ENCODE measurements at regions not wholly inside any gene's neighbourhood (a gene's known extent, or its start where the extent isn't known, plus 50 kb on each side); places are given as distances from the start of the nearest gene placed in this dataset.

GRCh38 chr5:4704951-4705350, 435.2 kb upstream of the ADAMTS16 start:
- intact Hi-C loops (cut with DNase I), result no loop called here
- Histone ChIP-seq H3K36me3 (ENCODE audit: control insufficient read depth in 2 of 3, insufficient read depth in 3 of 3, low read length in 3 of 3) (no peaks in the 10 kb centered on the region), H3K27me3 (ENCODE audit: control insufficient read depth, insufficient read depth, low read length) (no peaks in the 10 kb centered on the region), H3K9ac (ENCODE audit: low read length in 3 of 3) (no peak overlapping the region), H3K9me3 (ENCODE audit: control insufficient read depth in 2 of 3, insufficient read depth in 1 of 3, low read length in 3 of 3) (no peaks in the 10 kb centered on the region), H3K27ac (ENCODE audit: low read depth in 2 of 2, low read length in 2 of 2) (no peak overlapping the region), H3K4me1 (ENCODE audit: control insufficient read depth in 2 of 3, insufficient read depth in 2 of 3, low read depth in 1 of 3, low read length in 3 of 3) (peaks cover 0 to 7% (median 0%) of the 10 kb centered on the region in 3 donors), H3K4me3 (ENCODE audit: low read length in 3 of 3) (no peak overlapping the region)
- DNase-seq (peak in 1 of 5 donors; percentile 11), FAIRE-seq (peak; percentile 94)
- TF ChIP-seq, protein P1, sequence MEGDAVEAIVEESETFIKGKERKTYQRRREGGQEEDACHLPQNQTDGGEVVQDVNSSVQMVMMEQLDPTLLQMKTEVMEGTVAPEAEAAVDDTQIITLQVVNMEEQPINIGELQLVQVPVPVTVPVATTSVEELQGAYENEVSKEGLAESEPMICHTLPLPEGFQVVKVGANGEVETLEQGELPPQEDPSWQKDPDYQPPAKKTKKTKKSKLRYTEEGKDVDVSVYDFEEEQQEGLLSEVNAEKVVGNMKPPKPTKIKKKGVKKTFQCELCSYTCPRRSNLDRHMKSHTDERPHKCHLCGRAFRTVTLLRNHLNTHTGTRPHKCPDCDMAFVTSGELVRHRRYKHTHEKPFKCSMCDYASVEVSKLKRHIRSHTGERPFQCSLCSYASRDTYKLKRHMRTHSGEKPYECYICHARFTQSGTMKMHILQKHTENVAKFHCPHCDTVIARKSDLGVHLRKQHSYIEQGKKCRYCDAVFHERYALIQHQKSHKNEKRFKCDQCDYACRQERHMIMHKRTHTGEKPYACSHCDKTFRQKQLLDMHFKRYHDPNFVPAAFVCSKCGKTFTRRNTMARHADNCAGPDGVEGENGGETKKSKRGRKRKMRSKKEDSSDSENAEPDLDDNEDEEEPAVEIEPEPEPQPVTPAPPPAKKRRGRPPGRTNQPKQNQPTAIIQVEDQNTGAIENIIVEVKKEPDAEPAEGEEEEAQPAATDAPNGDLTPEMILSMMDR (IDR thresholded peaks at IDR 0.05; ENCODE audit: borderline replicate concordance, extremely low read depth, insufficient read depth), result no peak

DNA sequence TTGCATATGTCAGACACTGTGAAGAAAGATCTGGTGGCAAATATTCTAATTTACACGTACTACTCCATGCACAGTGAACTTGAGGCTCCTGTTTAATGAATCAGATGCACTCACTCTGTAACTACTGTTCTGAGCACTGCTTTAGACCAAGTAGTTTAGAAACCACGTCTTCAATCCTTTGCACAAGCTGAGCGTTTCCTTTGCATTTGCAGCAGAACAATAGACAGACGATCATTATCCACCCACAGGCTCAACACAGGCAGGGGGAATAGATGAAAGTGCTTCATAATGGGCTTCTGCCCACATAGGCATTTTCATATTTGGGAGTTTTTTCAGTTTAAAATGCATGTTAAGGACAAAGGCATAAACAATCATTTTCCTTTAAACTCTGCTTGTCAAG, 423.3 kb upstream of the ADAMTS16 start:
- Histone ChIP-seq H3K9me3 (ENCODE audit: control insufficient read depth in 2 of 3, insufficient read depth in 1 of 3, low read length in 3 of 3) (peaks cover 0 to 1% (median 0%) of the 10 kb centered on the region in 3 donors), H3K4me1 (ENCODE audit: control insufficient read depth in 2 of 3, insufficient read depth in 2 of 3, low read depth in 1 of 3, low read length in 3 of 3) (no peaks in the 10 kb centered on the region), H3K27me3 (ENCODE audit: control insufficient read depth, insufficient read depth, low read length) (no peaks in the 10 kb centered on the region), H3K36me3 (ENCODE audit: control insufficient read depth in 2 of 3, insufficient read depth in 3 of 3, low read length in 3 of 3) (no peaks in the 10 kb centered on the region), H3K9ac (ENCODE audit: low read length in 3 of 3) (no peak overlapping the region), H3K4me3 (ENCODE audit: low read length in 3 of 3) (no peak overlapping the region), H3K27ac (ENCODE audit: low read depth in 2 of 2, low read length in 2 of 2) (no peak overlapping the region)
- no peak for FAIRE-seq
- DNase-seq, result no peak
- TF ChIP-seq, protein P1 (IDR thresholded peaks at IDR 0.05; ENCODE audit: borderline replicate concordance, extremely low read depth, insufficient read depth), result no peak
- intact Hi-C loops (cut with DNase I), result no loop called here

DNA sequence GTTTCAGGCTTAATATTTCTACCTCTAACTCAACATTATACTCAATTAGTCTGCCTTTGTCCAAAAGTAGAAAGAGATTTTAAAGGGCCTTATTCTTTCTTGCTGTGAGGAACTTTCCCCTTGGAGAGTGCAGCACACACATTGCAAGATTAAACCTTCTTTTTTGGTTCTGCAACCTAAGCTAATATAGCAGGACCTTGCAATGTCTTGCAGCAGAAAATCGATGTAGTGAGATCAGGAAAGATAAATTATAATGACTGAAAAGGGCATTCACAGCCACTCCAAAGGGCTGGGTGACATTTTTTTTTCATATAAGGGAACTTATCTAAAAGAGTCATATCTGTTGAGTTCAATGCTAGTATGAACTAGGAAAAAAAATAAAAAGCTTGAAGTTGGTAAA, 422.7 kb upstream of the ADAMTS16 start:
- Histone ChIP-seq H3K27ac (ENCODE audit: low read depth in 2 of 2, low read length in 2 of 2) (no peak overlapping the region), H3K27me3 (ENCODE audit: control insufficient read depth, insufficient read depth, low read length) (no peaks in the 10 kb centered on the region), H3K9me3 (ENCODE audit: control insufficient read depth in 2 of 3, insufficient read depth in 1 of 3, low read length in 3 of 3) (peaks cover 0 to 1% (median 0%) of the 10 kb centered on the region in 3 donors), H3K36me3 (ENCODE audit: control insufficient read depth in 2 of 3, insufficient read depth in 3 of 3, low read length in 3 of 3) (no peaks in the 10 kb centered on the region), H3K4me3 (ENCODE audit: low read length in 3 of 3) (no peak overlapping the region), H3K4me1 (ENCODE audit: control insufficient read depth in 2 of 3, insufficient read depth in 2 of 3, low read depth in 1 of 3, low read length in 3 of 3) (no peaks in the 10 kb centered on the region), H3K9ac (ENCODE audit: low read length in 3 of 3) (no peak overlapping the region)
- FAIRE-seq (no peak), DNase-seq (no peak)
- intact Hi-C loops (cut with DNase I), result no loop called here
- TF ChIP-seq, protein P1 (IDR thresholded peaks at IDR 0.05; ENCODE audit: borderline replicate concordance, extremely low read depth, insufficient read depth), result no peak

DNA sequence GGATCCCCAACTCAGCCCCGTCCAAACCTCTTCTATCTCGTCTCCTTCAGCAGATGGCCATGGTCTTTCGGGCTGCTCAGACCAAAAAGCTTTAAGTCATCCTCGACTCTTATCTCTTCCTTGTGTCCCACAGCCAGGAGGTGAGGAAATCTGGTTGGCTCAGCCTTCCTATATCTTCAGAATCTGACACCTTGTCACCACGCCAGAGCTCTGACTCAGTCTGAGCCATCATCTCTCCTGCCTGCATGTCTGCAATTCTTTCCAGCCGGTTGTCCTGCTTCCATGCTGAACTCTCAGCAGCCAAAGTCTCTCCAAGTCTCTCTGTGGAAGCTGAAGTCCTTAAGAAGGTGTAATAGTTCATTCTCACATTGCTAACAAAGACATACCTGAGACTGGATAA, 419.3 kb upstream of the ADAMTS16 start:
- DNase-seq (no peak), FAIRE-seq (no peak)
- no peaks in the 10 kb centered on the region for H3K9me3 ChIP-seq (ENCODE audit: control insufficient read depth in 2 of 3, insufficient read depth in 1 of 3, low read length in 3 of 3)
- no peak overlapping the region for H3K27ac ChIP-seq (ENCODE audit: low read depth in 2 of 2, low read length in 2 of 2)
- intact Hi-C loops (cut with DNase I), result no loop called here
- no peaks in the 10 kb centered on the region for H3K4me1 ChIP-seq (ENCODE audit: control insufficient read depth in 2 of 3, insufficient read depth in 2 of 3, low read depth in 1 of 3, low read length in 3 of 3)
- no peaks in the 10 kb centered on the region for H3K36me3 ChIP-seq (ENCODE audit: control insufficient read depth in 2 of 3, insufficient read depth in 3 of 3, low read length in 3 of 3)
- H3K27me3 ChIP-seq (ENCODE audit: control insufficient read depth, insufficient read depth, low read length), result no peaks in the 10 kb centered on the region
- H3K9ac ChIP-seq (ENCODE audit: low read length in 3 of 3), result no peak overlapping the region
- TF ChIP-seq, protein P1 (IDR thresholded peaks at IDR 0.05; ENCODE audit: borderline replicate concordance, extremely low read depth, insufficient read depth), result no peak
- H3K4me3 ChIP-seq (ENCODE audit: low read length in 3 of 3), result no peak overlapping the region

Data from kidney (tissue), 13 donors.